ENCODE measurements at regions not wholly inside any gene's neighbourhood (a gene's known extent, or its start where the extent isn't known, plus 50 kb on each side); places are given as distances from the start of the nearest gene placed in this dataset.
"Not testable (repeated sequence)": the region's sequence is repeated elsewhere in the genome, so short reads cannot be mapped to it uniquely, and the experiment has no call there.

- TF ChIP-seq POLR2A (IDR thresholded peaks at IDR 0.05; ENCODE audit: low read length) (no peak), GATA1 (IDR thresholded peaks at IDR 0.05; ENCODE audit: low read depth, low read length) (no peak)
- DNase-seq, result no peak
Observed at GRCh38 chr1:88472714-88473113, 211.4 kb upstream of the PKN2 start.

DNA sequence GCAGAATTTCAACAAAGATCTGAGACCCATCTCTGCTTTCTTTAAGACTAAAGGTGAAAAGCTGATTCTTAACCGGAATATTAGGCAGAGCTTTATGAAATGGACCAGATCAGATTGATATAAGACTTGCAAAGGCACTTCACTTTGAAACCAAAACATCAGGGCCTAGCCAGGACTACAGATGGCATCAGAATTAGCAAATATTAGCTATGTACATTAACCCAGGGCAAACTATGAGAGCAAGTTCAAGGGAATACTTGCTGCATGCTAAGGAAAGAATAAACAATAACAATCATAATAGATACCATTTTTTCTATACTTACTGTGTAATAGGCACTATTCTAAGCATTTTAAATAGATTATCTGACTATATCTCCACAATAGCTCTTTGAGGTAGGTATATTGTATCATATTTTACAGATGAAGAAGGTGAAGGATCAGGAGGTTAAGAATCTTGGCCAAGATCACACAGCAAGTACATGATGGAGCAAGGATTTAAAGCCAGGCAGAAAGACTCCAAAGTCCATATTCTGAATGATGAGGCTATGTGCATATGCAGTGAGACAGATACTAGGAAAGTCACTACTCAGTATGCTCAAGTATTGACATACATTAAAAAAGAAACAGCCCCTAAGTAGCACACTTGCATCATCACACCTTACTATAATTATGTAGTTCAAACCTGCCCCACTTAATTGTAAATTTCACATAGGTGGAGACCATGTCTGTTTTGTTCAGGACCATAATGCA, 209.3 kb upstream of the PKN2 start:
- DNase-seq, result no peak
- TF ChIP-seq POLR2A (IDR thresholded peaks at IDR 0.05; ENCODE audit: low read length) (no peak), GATA1 (IDR thresholded peaks at IDR 0.05; ENCODE audit: low read depth, low read length) (no peak)

DNA sequence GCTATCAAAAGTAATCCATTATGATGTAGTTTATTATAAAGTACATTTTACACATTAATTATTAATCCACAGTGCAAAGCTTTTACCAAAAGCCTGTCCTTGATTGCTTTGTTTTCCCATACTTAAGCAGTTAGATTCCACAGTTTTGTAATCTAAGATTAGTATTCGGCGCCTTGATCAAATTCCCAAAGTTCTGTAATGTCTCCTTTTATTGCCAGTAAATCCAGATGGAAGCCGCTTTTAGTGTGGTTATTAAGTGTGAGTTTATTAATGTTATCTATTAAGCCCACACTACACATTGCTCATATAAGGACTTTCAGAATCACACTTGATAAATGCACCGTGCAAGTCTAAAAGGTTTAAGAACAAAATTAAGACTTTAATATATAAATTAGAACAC, 199.2 kb upstream of the PKN2 start:
- TF ChIP-seq GATA1 (IDR thresholded peaks at IDR 0.05; ENCODE audit: low read depth, low read length) (no peak), POLR2A (IDR thresholded peaks at IDR 0.05; ENCODE audit: low read length) (no peak)
- DNase-seq, result no peak

DNA sequence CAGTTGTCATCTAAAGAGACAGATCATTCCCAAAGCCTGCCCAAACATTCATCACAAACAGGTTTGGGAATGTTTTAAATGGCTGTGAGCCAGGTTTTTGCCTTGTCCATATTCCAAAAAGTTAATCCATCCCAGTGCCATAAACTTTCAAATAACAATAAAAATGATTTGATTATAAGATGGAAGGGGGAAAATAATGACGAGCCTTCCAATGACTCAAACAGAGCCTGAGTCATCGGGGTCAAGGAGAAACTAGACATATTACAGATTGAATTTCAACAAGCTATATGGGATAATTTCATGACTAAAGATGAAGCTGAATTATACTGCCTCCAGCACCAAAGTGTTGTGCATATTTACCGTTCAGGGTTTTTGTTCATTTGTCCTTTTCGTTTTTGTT, 195.8 kb upstream of the PKN2 start:
- no peak for TF ChIP-seq GATA1 (IDR thresholded peaks at IDR 0.05; ENCODE audit: low read depth, low read length)
- no peak for TF ChIP-seq POLR2A (IDR thresholded peaks at IDR 0.05; ENCODE audit: low read length)
- DNase-seq, result no peak

DNA sequence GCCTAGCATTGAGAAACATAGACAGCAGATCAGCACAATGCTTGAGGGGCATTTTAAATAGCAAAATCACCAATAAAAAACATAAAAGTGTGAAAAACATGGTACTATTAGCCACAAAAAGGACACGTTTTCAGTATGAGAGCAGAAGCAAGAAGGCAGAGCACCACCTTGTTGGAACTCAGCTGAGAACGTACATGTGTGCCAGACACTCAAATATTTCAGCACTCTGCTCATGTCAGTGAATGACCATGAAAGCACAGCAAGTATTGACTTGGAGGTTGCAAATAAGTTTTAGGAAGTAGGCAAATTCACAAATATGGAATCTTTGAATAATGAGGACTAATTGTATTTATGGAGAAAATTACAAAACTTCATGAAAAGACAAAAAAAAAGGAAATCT, 193.4 kb upstream of the PKN2 start:
- TF ChIP-seq POLR2A (IDR thresholded peaks at IDR 0.05; ENCODE audit: low read length) (no peak), GATA1 (IDR thresholded peaks at IDR 0.05; ENCODE audit: low read depth, low read length) (no peak)
- DNase-seq, result no peak

DNA sequence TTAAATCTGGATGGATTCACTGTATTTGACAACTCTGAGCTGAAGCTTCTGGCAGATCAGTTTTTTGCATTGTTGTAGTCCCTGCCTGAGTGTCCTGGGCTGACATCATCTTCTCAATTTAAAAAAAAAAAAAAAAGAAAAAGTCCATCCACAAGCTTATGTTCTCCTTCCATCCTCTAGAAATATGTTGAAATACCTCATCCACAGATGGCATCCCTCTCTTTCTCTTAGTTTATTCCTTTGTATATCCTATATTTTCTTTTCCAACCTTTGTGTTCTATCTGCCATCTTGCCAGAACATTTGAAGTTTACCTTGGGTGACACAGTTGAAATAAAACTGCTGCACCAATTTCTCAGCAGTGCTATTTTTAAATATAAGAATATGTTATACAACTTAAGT, 184.4 kb upstream of the PKN2 start:
- DNase-seq, result no peak
- TF ChIP-seq POLR2A (IDR thresholded peaks at IDR 0.05; ENCODE audit: low read length) (no peak), GATA1 (IDR thresholded peaks at IDR 0.05; ENCODE audit: low read depth, low read length) (no peak)

GRCh38 chr1:88502886-88503285, 181.2 kb upstream of the PKN2 start:
- TF ChIP-seq POLR2A (IDR thresholded peaks at IDR 0.05; ENCODE audit: low read length) (no peak), GATA1 (IDR thresholded peaks at IDR 0.05; ENCODE audit: low read depth, low read length) (no peak)

DNA sequence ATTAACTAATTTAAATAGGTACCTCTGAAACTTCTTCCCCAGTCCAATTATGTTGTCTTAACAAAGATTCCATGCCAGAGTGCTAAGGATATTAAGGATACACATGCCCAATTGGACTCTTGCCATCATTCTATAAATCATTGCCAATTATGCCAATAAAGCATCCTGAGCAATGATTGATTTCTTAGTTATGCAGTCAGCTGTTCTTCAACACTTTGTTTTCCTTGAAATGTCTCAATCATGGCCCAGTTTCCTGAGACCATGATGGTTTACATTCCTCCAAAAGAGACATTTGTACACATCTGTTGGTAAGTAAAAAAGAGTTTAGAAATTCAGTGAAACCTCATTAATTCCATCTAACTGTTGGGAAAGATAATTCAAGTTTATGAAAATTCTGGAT, 180.4 kb upstream of the PKN2 start:
- no peak for DNase-seq
- TF ChIP-seq GATA1 (IDR thresholded peaks at IDR 0.05; ENCODE audit: low read depth, low read length) (no peak), POLR2A (IDR thresholded peaks at IDR 0.05; ENCODE audit: low read length) (no peak)

More at GRCh38 chr1:88502886-88503285, 181.2 kb upstream of the PKN2 start:
- no peak for DNase-seq

GRCh38 chr1:88504601-88505000, 179.5 kb upstream of the PKN2 start:
- TF ChIP-seq GATA1 (IDR thresholded peaks at IDR 0.05; ENCODE audit: low read depth, low read length), result no peak
- no peak for TF ChIP-seq POLR2A (IDR thresholded peaks at IDR 0.05; ENCODE audit: low read length)
- DNase-seq, result no peak

DNA sequence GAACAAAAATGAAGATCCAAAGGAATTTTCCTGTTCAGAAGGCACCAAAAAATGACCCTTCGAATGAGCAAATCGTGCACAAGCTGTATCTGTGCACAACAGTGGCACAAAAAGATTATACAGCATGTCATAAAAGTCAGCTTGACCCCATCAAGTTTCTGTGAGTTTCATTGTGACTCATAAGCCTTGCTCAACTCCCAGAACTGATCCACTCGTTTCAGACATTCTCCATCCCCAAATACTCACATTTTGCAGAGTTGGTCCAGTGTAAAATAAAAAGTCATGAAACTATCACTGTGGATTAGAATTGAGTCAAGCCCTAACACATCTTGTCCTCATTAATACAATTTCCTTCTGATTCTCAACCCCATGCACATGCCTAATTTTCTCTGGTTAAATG, 174.7 kb upstream of the PKN2 start:
- TF ChIP-seq POLR2A (IDR thresholded peaks at IDR 0.05; ENCODE audit: low read length), result no peak
- no peak for TF ChIP-seq GATA1 (IDR thresholded peaks at IDR 0.05; ENCODE audit: low read depth, low read length)
- no peak for DNase-seq

GRCh38 chr1:88514544-88515060, 169.5 kb upstream of the PKN2 start:
- TF ChIP-seq POLR2A (IDR thresholded peaks at IDR 0.05; ENCODE audit: low read length), result no peak
- TF ChIP-seq GATA1 (IDR thresholded peaks at IDR 0.05; ENCODE audit: low read depth, low read length), result no peak
- no peak for DNase-seq

GRCh38 chr1:88517499-88517898, 166.6 kb upstream of the PKN2 start:
- DNase-seq, result not testable (repeated sequence)

GRCh38 chr1:88519156-88519555, 164.9 kb upstream of the PKN2 start:
- no peak for DNase-seq
- TF ChIP-seq GATA1 (IDR thresholded peaks at IDR 0.05; ENCODE audit: low read depth, low read length), result no peak
- TF ChIP-seq POLR2A (IDR thresholded peaks at IDR 0.05; ENCODE audit: low read length), result no peak

GRCh38 chr1:88523854-88524528, 160.1 kb upstream of the PKN2 start:
- DNase-seq, result no peak
- TF ChIP-seq GATA1 (IDR thresholded peaks at IDR 0.05; ENCODE audit: low read depth, low read length) (no peak), POLR2A (IDR thresholded peaks at IDR 0.05; ENCODE audit: low read length) (no peak)

- TF ChIP-seq GATA1 (IDR thresholded peaks at IDR 0.05; ENCODE audit: low read depth, low read length), result no peak
- no peak for TF ChIP-seq POLR2A (IDR thresholded peaks at IDR 0.05; ENCODE audit: low read length)
- no peak for DNase-seq
Observed at GRCh38 chr1:88526456-88526855, 157.6 kb upstream of the PKN2 start.

All from erythroblast (primary cell).